Fibroblast of pulmonary artery (primary cell): ENCODE measurements at regions not wholly inside any gene's neighbourhood (a gene's known extent, or its start where the extent isn't known, plus 50 kb on each side); places are given as distances from the start of the nearest gene placed in this dataset.

Experiments
- DNase-seq: peaks from one replicate; pipeline ENCODE4 v3.0.0-alpha.2; 2010; ENCODE audit warnings: low read depth
- H3K4me3 ChIP-seq: replicated peaks from 2 replicates; pipeline ENCODE4 v1.5.1; 2011; ENCODE audit warnings: low read depth, mild to moderate bottlenecking, control low read depth, low read length, moderate library complexity
- TF ChIP-seq, protein P1 (sequence below): IDR thresholded peaks from 2 replicates; pipeline ENCODE4 v1.5.1; 2011; ENCODE audit warnings: mild to moderate bottlenecking, control low read depth, low read length, inconsistent platforms; ENCODE audit errors: missing control alignments

DNA sequence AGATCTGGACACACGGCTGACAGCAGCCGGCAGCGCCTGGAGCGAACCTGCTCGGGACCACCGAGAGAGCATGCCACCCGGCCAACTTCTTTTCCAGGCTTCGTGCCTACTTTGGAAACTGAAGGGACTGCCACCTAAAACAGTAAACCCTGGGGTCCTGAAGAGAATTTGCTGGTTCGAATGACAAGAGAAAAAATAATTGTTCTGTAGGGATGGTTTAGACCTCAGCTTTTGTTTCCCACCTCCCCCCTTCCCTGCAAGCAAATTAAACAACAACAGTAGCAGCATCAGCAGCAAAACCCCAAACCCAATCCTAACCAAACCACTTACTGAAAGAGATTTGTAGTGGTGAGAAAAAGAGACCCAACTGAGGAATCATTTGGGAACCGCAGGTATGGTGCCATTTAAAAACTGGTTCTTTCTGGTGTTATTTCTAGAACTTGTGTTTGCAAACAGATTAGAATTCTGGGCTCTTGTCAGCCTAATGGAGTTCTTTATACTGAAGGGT lies 105.6 kb downstream of the LEPR start:
- H3K4me3 ChIP-seq = peak overlapping the region; percentile 49
- TF ChIP-seq, protein P1, sequence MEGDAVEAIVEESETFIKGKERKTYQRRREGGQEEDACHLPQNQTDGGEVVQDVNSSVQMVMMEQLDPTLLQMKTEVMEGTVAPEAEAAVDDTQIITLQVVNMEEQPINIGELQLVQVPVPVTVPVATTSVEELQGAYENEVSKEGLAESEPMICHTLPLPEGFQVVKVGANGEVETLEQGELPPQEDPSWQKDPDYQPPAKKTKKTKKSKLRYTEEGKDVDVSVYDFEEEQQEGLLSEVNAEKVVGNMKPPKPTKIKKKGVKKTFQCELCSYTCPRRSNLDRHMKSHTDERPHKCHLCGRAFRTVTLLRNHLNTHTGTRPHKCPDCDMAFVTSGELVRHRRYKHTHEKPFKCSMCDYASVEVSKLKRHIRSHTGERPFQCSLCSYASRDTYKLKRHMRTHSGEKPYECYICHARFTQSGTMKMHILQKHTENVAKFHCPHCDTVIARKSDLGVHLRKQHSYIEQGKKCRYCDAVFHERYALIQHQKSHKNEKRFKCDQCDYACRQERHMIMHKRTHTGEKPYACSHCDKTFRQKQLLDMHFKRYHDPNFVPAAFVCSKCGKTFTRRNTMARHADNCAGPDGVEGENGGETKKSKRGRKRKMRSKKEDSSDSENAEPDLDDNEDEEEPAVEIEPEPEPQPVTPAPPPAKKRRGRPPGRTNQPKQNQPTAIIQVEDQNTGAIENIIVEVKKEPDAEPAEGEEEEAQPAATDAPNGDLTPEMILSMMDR = no peak
- no peak for DNase-seq

DNA sequence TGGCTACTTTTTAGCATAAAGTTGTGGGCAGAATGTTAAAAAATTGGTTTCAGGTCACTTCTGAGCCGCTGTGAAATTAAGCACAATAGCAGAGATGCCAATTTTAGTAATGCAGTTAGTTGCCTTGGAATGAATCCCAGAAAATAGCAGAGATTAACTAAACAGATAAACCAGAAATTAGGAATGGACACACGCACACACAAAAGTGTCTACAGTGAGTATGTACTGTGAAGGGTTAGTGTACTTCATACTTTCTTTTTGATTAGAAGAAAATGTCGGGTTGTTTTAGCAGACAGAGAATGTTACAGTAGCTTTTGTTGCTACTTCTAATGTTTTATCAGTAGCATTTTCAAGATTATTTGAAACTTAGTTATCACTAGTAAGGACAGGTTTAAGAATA lies 106.7 kb downstream of the LEPR start:
- DNase-seq = peak; percentile 56
- peak overlapping the region; percentile 4 for H3K4me3 ChIP-seq
- TF ChIP-seq, protein P1 = no peak

DNA sequence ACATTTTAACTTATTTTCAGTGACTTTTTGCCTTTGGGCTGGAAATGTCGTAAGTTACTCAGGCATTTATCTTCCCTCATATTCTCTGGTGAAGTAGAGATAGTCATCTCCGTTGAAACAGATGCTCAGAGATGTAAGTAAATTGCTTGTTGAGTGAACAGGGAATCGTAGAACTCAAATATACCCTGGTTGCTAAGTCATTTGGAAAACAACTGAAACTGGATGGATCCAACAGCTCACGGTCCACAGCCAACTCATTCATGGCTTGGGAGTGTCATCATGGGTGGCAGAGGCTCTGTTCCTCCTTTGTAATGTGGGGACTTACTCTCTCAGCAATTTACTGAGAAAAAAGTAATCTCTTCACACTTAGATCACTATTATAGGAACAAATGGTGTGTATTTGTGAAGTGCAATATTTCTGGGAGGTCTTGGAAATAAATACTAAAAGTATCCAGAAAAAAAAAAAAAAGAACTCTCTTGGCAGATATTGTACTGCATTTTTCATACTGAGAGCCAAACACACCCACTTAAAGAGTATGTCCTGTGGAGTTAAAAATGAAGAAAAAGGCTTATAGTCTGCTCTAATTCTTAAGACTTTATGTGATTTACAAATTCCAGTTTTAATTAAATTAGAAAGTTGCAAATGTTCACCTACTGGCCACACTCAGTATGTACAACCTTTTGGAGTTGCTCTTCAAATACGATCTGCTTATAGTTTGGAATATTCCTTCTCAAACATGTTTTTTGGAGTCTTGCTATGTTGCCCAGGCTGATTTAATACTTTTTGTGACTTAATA lies 107.4 kb downstream of the LEPR start:
- H3K4me3 ChIP-seq = peak overlapping the region; percentile 4
- TF ChIP-seq, protein P1 = peak; percentile 28
- DNase-seq = no peak

DNA sequence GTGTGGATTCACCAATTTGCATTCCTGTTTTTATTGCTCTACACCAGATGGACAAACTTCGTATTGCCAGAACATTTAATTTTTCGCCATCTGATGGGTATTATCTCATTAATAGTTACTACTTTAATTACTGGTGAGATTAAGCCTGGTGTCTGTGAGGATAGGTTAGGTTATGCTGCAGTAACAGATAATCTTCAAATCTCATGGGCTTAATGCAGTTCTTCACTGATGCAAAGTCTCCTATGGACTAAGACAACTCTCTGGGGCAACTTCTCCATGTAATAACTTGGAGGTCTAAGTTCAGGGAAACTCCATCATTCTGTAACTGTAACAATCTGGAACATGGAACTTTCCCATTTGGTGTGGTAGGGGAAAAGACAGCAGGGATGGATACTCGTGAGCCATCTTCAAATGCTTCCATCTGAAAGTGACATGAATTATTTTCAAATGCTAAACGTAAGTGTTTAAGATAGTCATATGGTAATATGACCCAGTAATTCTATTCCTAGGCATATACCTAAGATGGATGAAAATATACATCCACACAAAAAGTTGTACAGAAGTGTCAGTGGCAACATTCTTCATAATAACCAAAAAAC lies 111.6 kb downstream of the LEPR start:
- no peak for DNase-seq
- TF ChIP-seq, protein P1 = no peak
- H3K4me3 ChIP-seq = no peak overlapping the region

DNA sequence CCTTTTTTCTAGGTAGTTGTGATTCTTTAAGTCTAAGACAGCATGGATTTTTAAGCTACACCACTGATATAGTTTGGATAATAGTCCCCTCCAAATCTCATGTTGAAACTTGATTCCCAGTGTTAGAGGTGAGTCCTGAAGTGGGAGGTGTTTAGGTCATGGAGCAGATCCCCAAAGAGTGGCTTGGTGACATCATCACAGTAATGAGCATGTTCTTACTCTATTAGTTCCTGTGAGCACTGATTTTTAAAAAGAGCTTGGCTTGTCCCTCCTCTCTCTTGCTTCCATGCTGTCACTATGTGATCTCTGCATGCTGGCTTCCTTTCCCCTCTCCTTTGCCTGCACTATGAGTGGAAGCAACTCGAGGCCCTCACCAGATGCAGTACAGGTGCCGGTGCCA lies 115.5 kb downstream of the LEPR start:
- DNase-seq = no peak
- TF ChIP-seq, protein P1 = no peak

DNA sequence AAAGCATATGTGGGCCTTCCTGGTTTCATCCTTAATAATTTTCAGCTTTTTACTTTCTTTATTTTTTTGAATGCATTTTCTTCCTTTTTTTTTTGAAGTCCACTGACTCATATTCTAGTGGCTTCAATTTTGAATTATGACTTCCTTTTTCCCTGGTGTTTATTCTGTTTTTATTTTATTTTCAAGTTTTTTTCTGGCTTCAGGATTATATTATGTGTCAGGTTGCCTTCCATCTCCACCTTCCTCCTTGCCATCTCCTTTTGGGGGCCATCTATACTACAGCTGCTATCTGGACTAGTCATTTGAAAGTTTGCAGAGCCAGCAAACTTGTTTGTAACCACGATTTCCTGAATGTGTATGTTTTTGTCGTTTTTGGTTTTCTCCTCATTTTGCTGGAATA lies 117.6 kb downstream of the LEPR start:
- no peak overlapping the region for H3K4me3 ChIP-seq
- DNase-seq = no peak
- TF ChIP-seq, protein P1 = no peak

More for the DNA sequence above, 115.5 kb downstream of the LEPR start:
- no peak overlapping the region for H3K4me3 ChIP-seq

DNA sequence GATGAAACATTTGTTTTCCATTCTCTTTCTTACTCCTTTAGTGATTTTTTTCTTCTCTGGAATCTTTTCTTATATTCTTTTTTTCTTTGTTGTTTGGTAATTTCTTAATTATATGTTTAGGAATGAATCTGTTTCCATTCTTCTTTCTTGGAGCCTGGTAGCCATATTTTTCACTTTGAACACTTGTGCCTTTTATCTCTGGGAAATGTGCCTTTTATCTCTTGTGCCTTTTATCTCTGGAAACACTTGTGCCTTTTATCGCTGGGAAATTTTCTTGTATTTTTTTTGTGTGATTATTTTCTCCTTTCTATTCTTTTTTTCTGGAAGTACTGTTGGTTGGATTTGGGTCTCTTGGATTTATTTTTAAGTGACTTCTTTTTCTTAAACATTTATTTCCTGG lies 118.2 kb downstream of the LEPR start:
- no peak overlapping the region for H3K4me3 ChIP-seq
- TF ChIP-seq, protein P1 = no peak
- DNase-seq = no peak
